T-cell (primary cell): ENCODE measurements at regions not wholly inside any gene's neighbourhood (a gene's known extent, or its start where the extent isn't known, plus 50 kb on each side); places are given as distances from the start of the nearest gene placed in this dataset.

Experiments
- ATAC-seq, 4 experiments: fragments of 200-7000 bp in 3 of 4; fragments of 150-1000 bp in 1 of 4; cut with Tn5 transposase; replicated peaks in 1 of 4; 1 replicate in 3 of 4; 2 replicates in 1 of 4; pipeline ENCODE4 v1.10.0; 2021; ENCODE audit warnings: moderate library complexity in 3 of 4, mild to moderate bottlenecking in 2 of 4, moderate number of reproducible peaks in 1 of 4
- CTCF ChIA-PET, 2 donors: fragments of 300-600 bp; sonication (Branson Sonifier 250); formaldehyde crosslinking; loops; one replicate each; lab custom pipeline; 2022; ENCODE audit warnings: antibody characterized with exemption in 2 of 2; lab: Charles Lee
- POLR2A ChIA-PET, 2 donors: fragments of 300-600 bp; sonication (Branson Sonifier 250); formaldehyde crosslinking; loops; one replicate each; lab custom pipeline; 2022; ENCODE audit warnings: antibody characterized with exemption in 2 of 2; lab: Charles Lee
- DNase-seq, 35 experiments: peaks; one replicate each; pipeline versions ENCODE4 v3.0.0 to v3.0.0-alpha.2; 2013 to 2023
- H3K27ac ChIP-seq: one replicate; pipeline ENCODE4 v1.5.1; 2013; ENCODE audit warnings: low read length
- H3K27me3 ChIP-seq, 2 experiments: replicated peaks in 1 of 2; 1 replicate in 1 of 2; 2 replicates in 1 of 2; pipeline versions ENCODE4 v1.6.1 to v1.7.0; 2013; ENCODE audit warnings: low read length in 1 of 2, mixed read lengths in 1 of 2; ENCODE audit not compliant: control insufficient read depth in 2 of 2, insufficient read depth in 2 of 2; ENCODE audit errors: extremely low read depth in 1 of 2
- H3K36me3 ChIP-seq, 2 donors: 1 replicate in 1 of 2; 2 replicates in 1 of 2; pipeline versions ENCODE4 v1.6.1 to v1.7.0; 2013; ENCODE audit warnings: low read length in 1 of 2; ENCODE audit not compliant: control insufficient read depth in 2 of 2, insufficient read depth in 1 of 2; ENCODE audit errors: extremely low read depth in 1 of 2
- H3K4me1 ChIP-seq, 2 experiments: 1 replicate in 1 of 2; 2 replicates in 1 of 2; pipeline versions ENCODE4 v1.6.1 to v1.7.0; 2013; ENCODE audit warnings: low read length in 2 of 2, mixed read lengths in 1 of 2; ENCODE audit not compliant: insufficient read depth in 2 of 2, control insufficient read depth in 1 of 2; ENCODE audit errors: extremely low read depth in 1 of 2
- H3K4me3 ChIP-seq, 2 donors: 1 replicate in 1 of 2; 2 replicates in 1 of 2; pipeline versions ENCODE4 v1.5.1 to v1.7.0; 2013; ENCODE audit warnings: mild to moderate bottlenecking in 2 of 2, low read length in 1 of 2, moderate library complexity in 1 of 2; ENCODE audit not compliant: control insufficient read depth in 1 of 2; ENCODE audit errors: extremely low read depth in 1 of 2
- H3K9me3 ChIP-seq: 2 replicates; pipeline ENCODE4 v1.7.0; 2013
- H3K27ac Mint-ChIP-seq, 2 donors: one replicate each; pipeline ENCODE4 v1.8.0; 2020 to 2021; ENCODE audit warnings: mild to moderate bottlenecking in 2 of 2, mixed read lengths in 2 of 2
- H3K27me3 Mint-ChIP-seq, 2 donors: one replicate each; pipeline ENCODE4 v1.8.0; 2021 to 2022; ENCODE audit warnings: mixed read lengths in 2 of 2
- H3K36me3 Mint-ChIP-seq: one replicate; pipeline ENCODE4 v1.8.0; 2021; ENCODE audit warnings: mixed read lengths
- H3K4me1 Mint-ChIP-seq, 3 donors: one replicate each; pipeline ENCODE4 v1.8.0; 2020 to 2022; ENCODE audit warnings: mixed read lengths in 3 of 3, mild to moderate bottlenecking in 1 of 3
- H3K4me3 Mint-ChIP-seq, 3 donors: one replicate each; pipeline ENCODE4 v1.8.0; 2020 to 2022; ENCODE audit warnings: mild to moderate bottlenecking in 3 of 3, mixed read lengths in 3 of 3, moderate library complexity in 3 of 3
- H3K9me3 Mint-ChIP-seq, 3 donors: one replicate each; pipeline ENCODE4 v1.8.0; 2020 to 2022; ENCODE audit warnings: mixed read lengths in 3 of 3
- WGBS: methylation state at CpG from one replicate; pipeline ENCODE4 v1.1.5; 2013; ENCODE audit warnings: missing lambda C conversion rate; ENCODE audit not compliant: insufficient coverage; 5-methylcytosine and 5-hydroxymethylcytosine counted together

DNA sequence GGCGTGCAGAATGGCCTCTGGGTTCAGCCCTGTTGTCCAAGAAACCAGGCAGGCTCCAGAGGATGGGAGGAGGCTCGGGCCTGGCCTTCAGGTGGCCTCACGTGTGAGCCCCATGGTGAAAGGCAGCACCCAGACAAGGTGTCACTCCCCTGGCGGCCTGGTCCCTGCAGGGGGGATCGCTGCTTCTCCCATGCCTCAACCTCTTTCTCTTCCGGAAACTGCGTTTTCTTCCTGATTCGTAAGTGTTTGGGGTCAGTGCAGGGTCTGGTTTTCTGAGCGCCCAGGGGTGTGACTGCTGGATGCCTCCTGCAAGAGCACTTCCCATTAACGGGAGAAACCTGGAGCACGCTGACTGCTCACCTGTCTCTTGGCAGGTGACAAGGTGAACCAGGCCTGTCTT is 70.0 kb upstream of the CIBAR2 start:
- peaks cover 0 to 33% of the 10 kb centered on the region in 2 experiments for H3K27me3 ChIP-seq
- H3K4me1 ChIP-seq, result no peaks in the 10 kb centered on the region
- H3K4me1 Mint-ChIP-seq, result no peaks in the 10 kb centered on the region
- ChIA-PET CTCF (no interaction called here), POLR2A (no interaction called here)
- no peak for DNase-seq
- no peak overlapping the region for H3K4me3 ChIP-seq
- 86% methylated on average over 9 of the region's 11 CpGs for WGBS
- no peaks in the 10 kb centered on the region for H3K9me3 ChIP-seq
- H3K36me3 ChIP-seq, result no peaks in the 10 kb centered on the region
- H3K9me3 Mint-ChIP-seq, result peaks cover 5 to 11% (median 5%) of the 10 kb centered on the region in 3 donors
- peaks cover 24 to 30% of the 10 kb centered on the region in 2 donors for H3K27me3 Mint-ChIP-seq
- no peak overlapping the region for H3K4me3 Mint-ChIP-seq
- ATAC-seq, result no peak
- no peak overlapping the region for H3K27ac ChIP-seq
- no peaks in the 10 kb centered on the region for H3K36me3 Mint-ChIP-seq
- H3K27ac Mint-ChIP-seq, result no peak overlapping the region

DNA sequence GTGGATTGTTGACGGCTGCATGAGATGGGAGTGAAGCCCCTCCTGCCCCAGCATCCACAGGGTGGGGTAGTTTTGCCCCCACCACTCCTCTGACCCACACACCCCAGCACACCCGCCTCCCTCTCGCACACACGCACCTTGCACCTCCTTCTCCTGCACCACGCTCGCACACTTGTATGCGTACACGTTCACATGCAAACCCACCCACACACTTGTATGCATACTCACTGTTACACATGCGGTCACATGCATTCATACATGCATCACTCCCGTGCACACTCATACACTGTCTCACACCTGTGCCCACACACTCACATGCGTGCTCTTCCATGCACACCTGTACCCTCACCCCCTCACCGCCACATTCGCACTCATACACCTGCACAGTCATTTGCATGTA is 70.5 kb upstream of the CIBAR2 start:
- CTCF ChIA-PET, result no interaction called here
- ATAC-seq, result no peak
- POLR2A ChIA-PET, result no interaction called here

DNA sequence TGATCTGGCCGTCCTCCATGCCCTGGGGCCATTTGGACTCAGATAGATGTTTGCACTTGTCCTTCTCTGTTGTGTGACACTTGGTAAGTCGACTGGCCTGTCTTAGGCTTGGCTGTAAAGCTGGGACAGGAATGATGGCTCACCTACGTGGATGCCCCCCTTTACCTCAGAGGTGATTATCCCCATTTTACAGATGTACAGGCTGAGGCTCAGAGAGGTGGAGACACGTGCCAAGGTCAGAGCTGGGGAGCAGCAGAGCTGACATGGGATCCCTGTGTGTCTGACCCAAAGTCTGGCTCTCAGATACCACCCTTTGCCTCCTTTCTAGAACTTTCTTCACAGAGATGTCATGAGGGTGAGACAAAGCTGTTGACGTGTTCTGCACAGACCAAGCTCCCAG is 71.3 kb upstream of the CIBAR2 start:
- Histone ChIP-seq H3K27ac (no peak overlapping the region), H3K27me3 (peaks cover 0 to 33% of the 10 kb centered on the region in 2 experiments), H3K4me3 (no peak overlapping the region), H3K9me3 (no peaks in the 10 kb centered on the region), H3K4me1 (no peaks in the 10 kb centered on the region), H3K36me3 (no peaks in the 10 kb centered on the region)
- Mint-ChIP-seq H3K27ac (no peak overlapping the region), H3K4me3 (no peak overlapping the region), H3K4me1 (no peaks in the 10 kb centered on the region), H3K36me3 (no peaks in the 10 kb centered on the region), H3K9me3 (peaks cover 5 to 15% (median 5%) of the 10 kb centered on the region in 3 donors), H3K27me3 (peaks cover 18 to 21% of the 10 kb centered on the region in 2 donors)
- CTCF ChIA-PET, result no interaction called here
- WGBS, result 68% methylated on average over 4 of the region's 5 CpGs
- POLR2A ChIA-PET, result interaction anchor here in 1 of 2 donors (0.5 kb wide), 1 partner anchor 44 kb away, joined by 3 read pairs; no protein-coding TSS in a partner anchor
- ATAC-seq, result no peak
- DNase-seq, result no peak

More for the DNA sequence above, 70.5 kb upstream of the CIBAR2 start:
- H3K4me3 Mint-ChIP-seq, result no peak overlapping the region
- Histone ChIP-seq H3K27ac (no peak overlapping the region), H3K27me3 (peaks cover 0 to 33% of the 10 kb centered on the region in 2 experiments), H3K9me3 (no peaks in the 10 kb centered on the region), H3K4me1 (no peaks in the 10 kb centered on the region), H3K4me3 (no peak overlapping the region), H3K36me3 (no peaks in the 10 kb centered on the region)
- no peaks in the 10 kb centered on the region for H3K4me1 Mint-ChIP-seq
- H3K36me3 Mint-ChIP-seq, result no peaks in the 10 kb centered on the region
- peaks cover 5 to 11% (median 5%) of the 10 kb centered on the region in 3 donors for H3K9me3 Mint-ChIP-seq
- H3K27me3 Mint-ChIP-seq, result peaks cover 22 to 25% of the 10 kb centered on the region in 2 donors
- no peak overlapping the region for H3K27ac Mint-ChIP-seq
- 95% methylated on average over 12 of the region's 13 CpGs for WGBS
- no peak for DNase-seq

DNA sequence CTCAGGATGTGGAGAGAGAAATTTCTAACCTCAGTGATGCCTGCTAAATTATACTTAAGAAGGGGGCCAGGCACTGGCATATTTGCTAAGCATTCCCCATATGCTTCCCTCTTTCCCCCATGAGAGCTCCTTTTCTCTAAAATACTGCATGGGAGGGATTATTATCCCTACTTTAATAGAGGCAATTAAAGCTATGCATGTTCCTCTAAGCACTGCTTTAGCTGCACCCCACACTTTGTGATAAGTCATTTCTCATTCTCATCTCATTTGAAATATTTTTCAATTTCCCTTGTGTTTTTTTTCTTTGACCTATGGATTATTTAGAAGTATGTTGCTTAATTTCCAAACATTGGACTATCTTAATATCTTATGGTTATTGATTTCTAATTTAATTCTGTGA is 72.1 kb upstream of the CIBAR2 start:
- Mint-ChIP-seq H3K4me1 (no peaks in the 10 kb centered on the region), H3K4me3 (no peak overlapping the region), H3K27ac (no peak overlapping the region), H3K9me3 (peaks cover 5 to 22% (median 5%) of the 10 kb centered on the region in 3 donors), H3K27me3 (peaks cover 16 to 17% of the 10 kb centered on the region in 2 donors), H3K36me3 (no peaks in the 10 kb centered on the region)
- Histone ChIP-seq H3K4me1 (no peaks in the 10 kb centered on the region), H3K9me3 (no peaks in the 10 kb centered on the region), H3K27me3 (peaks cover 0 to 33% of the 10 kb centered on the region in 2 experiments), H3K36me3 (no peaks in the 10 kb centered on the region), H3K27ac (no peak overlapping the region), H3K4me3 (no peak overlapping the region)
- DNase-seq (no peak), ATAC-seq (no peak)
- POLR2A ChIA-PET, result interaction anchor here in 1 of 2 donors (0.5 kb wide), 1 partner anchor 43 kb away, joined by 3 read pairs; no protein-coding TSS in a partner anchor
- CTCF ChIA-PET, result no interaction called here

DNA sequence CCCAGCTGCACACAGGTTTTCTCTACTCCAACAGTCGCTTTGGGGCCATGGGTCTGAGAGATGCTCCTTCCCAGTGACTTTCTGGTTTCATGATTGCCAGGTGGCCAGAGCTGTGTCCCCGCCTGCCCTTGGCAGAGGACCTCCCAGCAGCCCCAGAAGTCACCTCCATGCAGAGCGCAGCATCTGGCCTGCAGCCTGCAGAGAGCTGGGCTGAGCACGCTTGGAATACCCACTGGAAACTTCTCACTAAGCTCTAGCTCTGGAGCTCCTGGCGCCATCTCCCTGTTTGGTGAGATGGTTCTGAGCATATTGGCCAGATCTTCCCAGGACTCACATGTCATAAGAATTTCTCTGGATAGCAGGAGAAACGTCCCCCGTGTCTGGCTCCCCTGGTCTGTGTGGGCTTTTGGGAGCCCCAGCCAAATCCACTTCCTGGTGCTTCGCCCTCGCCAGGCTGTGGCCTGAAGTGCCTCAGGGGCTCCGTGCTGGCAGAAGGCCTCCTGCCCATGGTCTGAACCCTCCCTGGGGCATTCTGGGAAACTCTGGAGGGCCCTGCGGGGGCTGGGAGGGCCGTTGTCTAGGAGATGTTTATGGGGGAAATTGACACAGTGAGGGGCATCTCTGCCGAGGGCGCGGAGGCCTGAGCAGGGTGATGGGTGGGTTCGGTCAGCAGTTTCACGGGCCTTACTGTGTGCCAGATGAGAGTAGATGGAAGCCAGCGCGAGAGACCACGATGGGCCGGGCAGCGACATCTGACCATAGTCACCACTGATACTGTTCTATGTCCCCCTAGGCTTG is 73.2 kb upstream of the CIBAR2 start:
- H3K4me3 ChIP-seq, result no peak overlapping the region
- H3K4me3 Mint-ChIP-seq, result no peak overlapping the region
- H3K27ac Mint-ChIP-seq, result no peak overlapping the region
- no peaks in the 10 kb centered on the region for H3K36me3 ChIP-seq
- no peak for ATAC-seq
- no peaks in the 10 kb centered on the region for H3K36me3 Mint-ChIP-seq
- no peak for DNase-seq
- H3K27ac ChIP-seq, result no peak overlapping the region
- peaks cover 0 to 33% of the 10 kb centered on the region in 2 experiments for H3K27me3 ChIP-seq
- no peaks in the 10 kb centered on the region for H3K4me1 Mint-ChIP-seq
- CTCF ChIA-PET, result no interaction called here
- no peaks in the 10 kb centered on the region for H3K4me1 ChIP-seq
- peaks cover 15 to 17% of the 10 kb centered on the region in 2 donors for H3K27me3 Mint-ChIP-seq
- 86% methylated on average over 17 of the region's 22 CpGs for WGBS
- POLR2A ChIA-PET, result no interaction called here
- no peaks in the 10 kb centered on the region for H3K9me3 ChIP-seq
- H3K9me3 Mint-ChIP-seq, result peaks cover 5 to 28% (median 9%) of the 10 kb centered on the region in 3 donors

DNA sequence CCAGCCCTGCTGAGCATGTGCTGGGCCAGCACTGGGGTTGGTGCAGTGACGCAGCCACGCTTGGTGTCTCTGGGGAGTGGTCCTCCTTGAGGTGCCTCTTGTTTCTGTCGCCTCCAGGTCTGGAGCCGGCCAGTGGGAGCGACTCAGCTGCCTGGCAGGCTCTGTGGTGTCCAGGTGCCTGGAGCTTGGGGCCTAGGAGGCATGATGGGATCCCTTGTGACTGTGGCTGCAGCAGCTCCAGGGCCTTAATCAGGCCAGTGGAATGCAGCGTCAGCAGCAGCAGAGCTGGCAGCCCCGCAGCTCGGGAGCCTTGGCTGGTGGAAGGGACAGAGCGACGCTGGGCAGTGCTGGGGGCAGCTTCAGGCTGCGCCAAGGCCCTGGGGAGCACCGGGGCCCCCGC is 74.7 kb upstream of the CIBAR2 start:
- H3K9me3 ChIP-seq, result no peaks in the 10 kb centered on the region
- H3K4me1 ChIP-seq, result no peaks in the 10 kb centered on the region
- Mint-ChIP-seq H3K9me3 (peaks cover 5 to 31% (median 9%) of the 10 kb centered on the region in 3 donors), H3K36me3 (no peaks in the 10 kb centered on the region), H3K4me1 (no peaks in the 10 kb centered on the region), H3K4me3 (no peak overlapping the region), H3K27me3 (peaks cover 15 to 21% of the 10 kb centered on the region in 2 donors), H3K27ac (no peak overlapping the region)
- CTCF ChIA-PET, result no interaction called here
- POLR2A ChIA-PET, result no interaction called here
- WGBS, result 83% methylated on average over 11 of the region's 13 CpGs
- H3K27me3 ChIP-seq, result peaks cover 0 to 36% of the 10 kb centered on the region in 2 experiments
- ATAC-seq (no peak), DNase-seq (no peak)
- H3K36me3 ChIP-seq, result no peaks in the 10 kb centered on the region
- H3K27ac ChIP-seq, result no peak overlapping the region
- no peak overlapping the region for H3K4me3 ChIP-seq
